GM12874 (cell line): ENCODE measurements at regions not wholly inside any gene's neighbourhood (a gene's known extent, or its start where the extent isn't known, plus 50 kb on each side); places are given as distances from the start of the nearest gene placed in this dataset.

ENCODE experiments used
- TF ChIP-seq, protein P1 (sequence below): IDR thresholded peaks from 2 replicates; pipeline ENCODE4 v1.5.1; 2011; ENCODE audit warnings: low read depth, mild to moderate bottlenecking, control low read depth, low read length, moderate library complexity; ENCODE audit not compliant: insufficient read depth

DNA sequence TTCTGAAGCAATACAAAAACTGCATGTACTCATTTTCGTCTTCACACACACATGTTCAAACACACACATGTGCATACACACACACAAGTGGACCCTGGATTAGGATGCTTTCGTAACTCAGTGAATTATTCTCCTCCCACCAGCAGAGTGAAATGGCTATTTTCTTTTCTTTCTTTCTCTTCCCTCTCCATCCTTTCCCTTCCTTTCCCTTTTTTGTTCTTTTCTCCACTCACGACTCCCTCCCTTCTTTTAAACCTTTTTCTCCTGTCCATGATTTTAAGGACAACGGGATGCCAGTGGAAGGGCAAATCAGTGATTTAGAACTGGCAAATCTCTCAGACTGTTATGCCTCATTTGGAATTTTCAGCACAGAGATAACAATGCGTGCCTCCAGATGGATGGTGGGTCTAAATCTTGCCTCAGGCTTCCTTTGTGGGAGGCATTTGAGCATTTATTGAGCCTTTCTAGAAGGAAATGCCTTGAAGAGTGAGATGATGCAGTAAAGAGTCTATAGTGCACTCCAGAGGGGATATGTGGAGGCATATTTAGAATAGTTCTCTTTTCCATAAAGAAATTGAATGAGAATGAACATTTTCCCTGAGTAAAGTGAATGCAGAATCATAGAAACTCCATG, 130.4 kb upstream of the SLC7A14 start:
- TF ChIP-seq, protein P1, sequence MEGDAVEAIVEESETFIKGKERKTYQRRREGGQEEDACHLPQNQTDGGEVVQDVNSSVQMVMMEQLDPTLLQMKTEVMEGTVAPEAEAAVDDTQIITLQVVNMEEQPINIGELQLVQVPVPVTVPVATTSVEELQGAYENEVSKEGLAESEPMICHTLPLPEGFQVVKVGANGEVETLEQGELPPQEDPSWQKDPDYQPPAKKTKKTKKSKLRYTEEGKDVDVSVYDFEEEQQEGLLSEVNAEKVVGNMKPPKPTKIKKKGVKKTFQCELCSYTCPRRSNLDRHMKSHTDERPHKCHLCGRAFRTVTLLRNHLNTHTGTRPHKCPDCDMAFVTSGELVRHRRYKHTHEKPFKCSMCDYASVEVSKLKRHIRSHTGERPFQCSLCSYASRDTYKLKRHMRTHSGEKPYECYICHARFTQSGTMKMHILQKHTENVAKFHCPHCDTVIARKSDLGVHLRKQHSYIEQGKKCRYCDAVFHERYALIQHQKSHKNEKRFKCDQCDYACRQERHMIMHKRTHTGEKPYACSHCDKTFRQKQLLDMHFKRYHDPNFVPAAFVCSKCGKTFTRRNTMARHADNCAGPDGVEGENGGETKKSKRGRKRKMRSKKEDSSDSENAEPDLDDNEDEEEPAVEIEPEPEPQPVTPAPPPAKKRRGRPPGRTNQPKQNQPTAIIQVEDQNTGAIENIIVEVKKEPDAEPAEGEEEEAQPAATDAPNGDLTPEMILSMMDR, result no peak

DNA sequence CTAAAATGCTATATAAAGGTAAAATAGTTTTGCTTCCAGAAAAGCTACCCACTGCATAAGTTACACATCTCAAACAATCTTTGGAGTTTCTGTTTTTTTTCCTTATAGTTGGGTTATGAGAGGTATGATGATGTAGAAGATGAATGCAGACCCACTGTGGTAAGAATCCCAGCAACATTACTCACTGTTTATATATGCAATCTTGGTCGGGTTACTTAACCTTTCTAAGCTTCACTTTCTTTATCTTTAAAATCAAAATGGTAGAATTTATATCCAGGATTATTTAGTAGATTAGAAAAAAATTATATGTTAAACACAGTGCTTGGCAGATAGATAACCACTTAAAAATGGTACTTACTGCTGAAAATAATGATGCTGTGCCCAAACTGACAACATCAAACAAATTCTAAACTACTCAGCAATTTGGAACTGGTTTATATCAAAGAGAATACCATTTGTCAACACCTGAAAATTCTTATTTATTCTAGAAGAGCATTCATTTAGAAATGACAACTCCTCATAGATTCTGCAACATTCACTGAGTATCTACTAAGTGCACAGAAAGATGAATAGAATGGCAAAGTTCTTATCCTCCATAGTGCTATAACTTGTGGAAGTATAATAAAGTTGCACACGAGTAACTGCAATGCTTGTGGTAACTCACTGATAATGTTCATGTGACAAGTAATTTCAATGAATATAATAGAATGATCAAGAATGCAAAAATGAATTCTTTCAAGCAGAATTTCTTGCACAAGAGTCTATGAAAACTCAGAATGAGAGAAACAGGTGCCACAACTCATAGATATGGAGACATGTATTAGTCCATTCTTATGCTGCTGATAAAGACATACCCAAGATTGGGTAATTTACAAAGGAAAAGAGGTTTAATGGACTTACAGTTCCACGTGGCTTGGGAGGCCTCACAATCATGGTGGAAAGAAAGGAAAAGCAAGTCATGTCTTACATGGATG, 129.0 kb upstream of the SLC7A14 start:
- TF ChIP-seq, protein P1, result no peak

DNA sequence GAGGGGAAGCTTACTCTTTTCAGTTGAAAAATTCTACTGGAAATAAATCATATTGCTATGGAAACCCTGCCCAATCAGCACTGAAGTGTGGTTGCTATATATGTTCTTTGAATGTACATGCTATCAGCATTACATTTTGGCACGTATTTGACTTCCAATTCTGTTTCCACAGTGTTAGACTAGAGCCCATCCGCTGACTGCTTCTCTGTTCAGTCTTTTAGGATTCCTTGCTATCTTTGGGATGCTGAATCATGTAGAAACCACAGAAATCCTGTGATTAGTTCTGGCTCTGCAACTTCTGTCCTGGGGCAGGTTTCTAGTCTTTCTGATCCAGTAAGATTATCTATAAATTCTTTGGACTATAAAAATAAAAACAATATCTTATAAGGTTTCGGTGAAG, 128.2 kb upstream of the SLC7A14 start:
- TF ChIP-seq, protein P1, result no peak

DNA sequence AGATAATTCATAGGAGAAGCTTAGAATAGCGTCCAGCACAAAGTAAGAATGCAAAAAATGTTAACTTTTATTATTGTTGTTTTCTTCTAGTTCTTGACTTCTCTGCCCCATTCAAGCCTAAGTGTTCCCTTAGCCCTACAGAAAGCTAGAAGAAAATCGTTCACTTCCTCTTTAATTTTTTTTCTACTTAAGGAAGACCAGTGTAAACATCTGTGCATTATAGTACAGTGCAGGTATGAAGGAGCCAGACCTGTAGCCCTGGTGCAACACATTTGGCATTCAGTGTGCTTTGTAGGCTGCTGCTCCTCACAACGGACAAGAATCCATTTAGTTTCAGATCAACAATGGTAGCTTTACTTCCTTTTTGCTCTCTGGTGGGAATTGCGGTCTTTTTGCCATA, 127.8 kb upstream of the SLC7A14 start:
- TF ChIP-seq, protein P1, result no peak

DNA sequence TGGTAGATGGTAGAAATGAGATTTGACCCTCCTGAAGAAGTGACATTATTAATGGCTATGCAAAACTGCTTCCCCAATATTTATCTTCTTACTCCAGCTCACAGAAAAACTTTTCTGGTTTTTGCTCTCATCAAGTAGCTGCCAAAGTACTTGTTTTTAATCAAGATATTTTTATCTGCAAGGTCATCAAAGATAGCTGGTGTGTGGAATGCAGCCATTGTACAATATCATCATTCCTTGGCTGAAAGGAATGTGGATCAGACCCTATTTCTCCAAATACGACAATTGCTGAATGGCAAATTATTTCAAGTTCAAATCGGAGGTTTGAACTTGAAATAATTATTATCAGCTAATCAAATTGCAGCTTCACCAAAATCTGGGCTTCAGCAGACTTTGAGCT, 126.9 kb upstream of the SLC7A14 start:
- TF ChIP-seq, protein P1, result no peak

DNA sequence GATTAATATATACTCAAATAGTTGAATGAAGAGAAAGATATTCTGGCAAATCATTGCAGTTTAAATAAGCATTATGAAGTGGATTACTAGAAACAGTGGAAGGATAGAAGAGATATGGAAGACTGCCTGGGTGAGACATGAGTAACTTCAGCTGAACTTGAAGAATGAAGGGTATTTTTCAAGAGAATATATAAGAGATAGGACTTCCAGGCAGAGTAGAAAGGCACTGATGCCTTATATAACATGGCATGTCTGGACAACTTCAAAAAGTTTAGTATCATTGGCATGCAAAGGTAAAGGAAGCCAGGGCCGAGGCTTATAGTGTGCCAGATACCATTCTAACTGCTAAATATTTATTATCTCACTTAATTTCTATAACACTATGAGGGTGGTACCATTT, 126.5 kb upstream of the SLC7A14 start:
- TF ChIP-seq, protein P1, result no peak

DNA sequence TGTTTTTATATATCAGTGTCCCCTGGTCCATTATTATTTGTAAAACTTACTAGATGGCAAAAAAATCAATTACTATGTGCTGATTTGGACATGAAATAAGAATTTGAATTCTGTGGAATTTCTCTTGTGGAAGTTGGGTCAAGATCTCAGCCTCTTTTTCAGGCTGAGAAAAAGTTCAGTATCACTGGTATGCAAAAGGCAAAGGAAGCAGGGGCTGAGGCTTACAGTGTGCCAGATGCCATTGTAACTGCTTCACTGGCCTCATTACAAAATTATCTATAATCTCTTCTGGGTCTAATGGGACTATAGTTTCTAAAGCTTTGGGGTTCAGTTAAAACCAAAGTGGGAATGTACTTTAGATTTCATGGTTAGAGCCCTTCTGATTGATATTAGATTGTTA, 125.9 kb upstream of the SLC7A14 start:
- TF ChIP-seq, protein P1, result no peak
